GM19397 (cell line): ENCODE measurements at regions not wholly inside any gene's neighbourhood (a gene's known extent, or its start where the extent isn't known, plus 50 kb on each side); places are given as distances from the start of the nearest gene placed in this dataset.

Experiments
- ATAC-seq: cut with Tn5 transposase; IDR thresholded peaks from one replicate; pipeline ENCODE4 v1.9.1; 2021; ENCODE audit warnings: mild to moderate bottlenecking, moderate library complexity; ENCODE audit not compliant: unreplicated experiment

GRCh38 chr15:35757361-35757760 is 211.4 kb upstream of the DPH6 start:
- no peak for ATAC-seq

DNA sequence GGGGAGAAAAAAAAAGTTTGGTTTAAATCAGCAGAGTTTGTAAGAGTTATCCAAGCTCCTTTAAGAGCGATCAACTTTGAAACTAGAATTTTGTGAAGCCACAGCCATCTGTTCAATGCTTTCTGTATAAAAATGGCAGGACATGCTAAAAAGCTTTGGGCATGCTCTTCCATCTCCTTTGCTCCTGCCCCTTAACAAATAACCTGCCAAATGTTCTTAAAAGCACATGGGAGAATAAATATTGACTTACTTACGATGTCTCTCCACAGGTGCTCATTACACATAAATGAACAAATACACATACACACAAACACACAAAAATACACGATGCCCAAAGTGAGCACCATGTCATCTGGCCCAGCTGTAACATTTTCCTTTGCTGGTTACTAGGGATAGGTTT is 211.8 kb upstream of the DPH6 start:
- ATAC-seq, result no peak

- ATAC-seq, result no peak
These were observed 218.9 kb upstream of the DPH6 start for GRCh38 chr15:35764661-35765519.

- no peak for ATAC-seq
These were observed 223.0 kb upstream of the DPH6 start for GRCh38 chr15:35768949-35769348.

- no peak for ATAC-seq
These were observed 223.7 kb upstream of the DPH6 start for GRCh38 chr15:35769656-35770055.

GRCh38 chr15:35771746-35772442 is 225.9 kb upstream of the DPH6 start:
- ATAC-seq, result no peak

- no peak for ATAC-seq
These were observed 228.7 kb upstream of the DPH6 start for GRCh38 chr15:35774653-35775052.

DNA sequence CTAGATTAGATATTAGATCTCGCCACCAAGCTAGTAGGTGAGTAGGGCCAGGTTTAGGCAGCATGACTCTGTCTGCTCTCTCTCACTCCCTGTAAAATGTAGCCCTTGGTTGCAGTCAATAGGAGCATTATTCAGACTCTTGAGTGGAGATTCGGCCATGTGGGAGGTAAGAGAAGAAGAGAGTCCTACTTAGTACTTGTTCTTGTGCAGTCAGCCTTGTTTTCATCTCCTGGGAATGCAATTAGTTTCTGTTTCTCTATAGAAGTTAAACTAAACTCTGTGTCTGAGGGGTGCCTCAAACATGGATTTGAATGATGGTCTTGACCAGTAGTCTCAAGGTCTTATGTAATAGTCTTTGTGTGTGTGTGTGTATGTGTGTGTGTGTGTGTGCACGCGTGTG is 229.5 kb upstream of the DPH6 start:
- ATAC-seq, result no peak

DNA sequence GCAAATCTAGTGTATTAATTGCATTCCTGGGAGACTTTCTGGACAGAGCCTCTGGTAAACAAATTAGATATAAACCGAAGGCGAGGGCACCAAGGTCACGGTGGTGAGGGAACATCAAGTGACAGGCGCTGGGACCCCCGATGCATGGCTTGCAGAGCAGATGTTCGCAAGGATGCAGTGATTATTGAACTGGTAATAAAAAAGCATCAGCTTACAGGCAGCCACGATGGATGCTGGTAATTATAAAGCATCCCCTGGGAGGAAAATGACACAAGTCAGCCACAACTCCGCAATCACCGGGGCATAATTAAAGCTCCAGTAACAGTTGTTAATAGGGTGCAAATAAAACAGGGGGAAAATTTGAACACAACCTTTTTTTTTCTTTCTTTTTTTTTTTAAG is 231.1 kb upstream of the DPH6 start:
- ATAC-seq, result no peak

DNA sequence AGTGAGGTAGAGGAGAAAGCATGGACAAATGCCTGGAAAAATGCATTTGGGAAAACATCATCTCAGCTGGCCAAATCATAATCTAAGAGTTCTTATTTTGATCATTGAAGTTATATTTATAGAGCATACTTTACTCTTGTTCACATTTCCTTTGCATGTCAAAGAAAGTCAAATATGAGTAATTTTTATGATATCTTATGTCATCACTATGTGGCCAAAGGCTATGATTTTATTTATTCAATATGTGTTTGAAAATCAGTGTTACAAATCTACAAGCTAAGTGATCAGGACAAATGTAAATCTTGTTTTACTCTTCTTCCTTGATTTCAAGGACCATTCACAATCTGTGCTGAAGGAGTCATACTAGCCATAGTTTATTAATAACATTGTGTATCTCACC is 237.2 kb upstream of the DPH6 start:
- ATAC-seq, result no peak

DNA sequence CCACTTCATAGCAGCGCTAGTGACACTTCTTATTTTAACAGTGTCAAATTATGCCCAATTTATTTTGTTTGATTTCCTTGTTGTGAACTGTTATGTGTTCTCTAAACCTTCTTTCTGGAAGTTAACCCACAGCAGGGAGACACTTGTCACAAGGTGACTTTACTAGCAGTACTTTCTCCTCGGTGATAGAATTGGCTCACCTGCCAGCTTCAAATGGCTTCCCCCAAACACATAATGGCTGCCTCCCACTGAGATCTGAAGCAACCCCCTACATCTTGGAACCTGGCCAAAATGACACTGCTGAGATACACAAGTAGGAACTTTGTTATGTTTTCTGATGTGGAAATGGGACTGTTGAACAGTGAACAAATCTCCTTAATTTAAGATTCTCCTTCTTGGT is 238.8 kb upstream of the DPH6 start:
- no peak for ATAC-seq

GRCh38 chr15:35810007-35810406 is 264.0 kb upstream of the DPH6 start:
- ATAC-seq, result no peak

DNA sequence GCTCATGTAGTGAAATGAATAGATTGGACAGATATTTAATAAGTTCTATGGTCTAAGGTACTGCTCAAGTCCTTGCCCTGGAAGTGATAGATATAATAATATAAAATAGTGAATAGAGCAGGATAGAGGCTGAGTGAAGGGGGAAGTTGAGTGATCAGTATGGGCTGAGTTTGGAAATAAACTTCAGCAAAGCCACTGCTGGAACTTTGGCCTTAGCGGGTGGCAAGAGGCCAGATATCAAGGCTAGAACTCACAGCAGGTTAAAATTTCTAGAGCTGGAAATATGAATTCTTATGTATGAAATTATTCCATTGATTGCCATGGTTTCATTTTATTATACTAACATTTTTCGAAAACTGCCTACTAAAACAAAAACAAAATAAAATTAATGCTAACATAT is 267.6 kb upstream of the DPH6 start:
- no peak for ATAC-seq

- ATAC-seq, result no peak
These were observed 272.9 kb upstream of the DPH6 start for GRCh38 chr15:35818846-35819245.

GRCh38 chr15:35822153-35822552 is 276.2 kb upstream of the DPH6 start:
- no peak for ATAC-seq

- ATAC-seq, result no peak
These were observed 281.2 kb upstream of the DPH6 start for GRCh38 chr15:35827141-35827540.

DNA sequence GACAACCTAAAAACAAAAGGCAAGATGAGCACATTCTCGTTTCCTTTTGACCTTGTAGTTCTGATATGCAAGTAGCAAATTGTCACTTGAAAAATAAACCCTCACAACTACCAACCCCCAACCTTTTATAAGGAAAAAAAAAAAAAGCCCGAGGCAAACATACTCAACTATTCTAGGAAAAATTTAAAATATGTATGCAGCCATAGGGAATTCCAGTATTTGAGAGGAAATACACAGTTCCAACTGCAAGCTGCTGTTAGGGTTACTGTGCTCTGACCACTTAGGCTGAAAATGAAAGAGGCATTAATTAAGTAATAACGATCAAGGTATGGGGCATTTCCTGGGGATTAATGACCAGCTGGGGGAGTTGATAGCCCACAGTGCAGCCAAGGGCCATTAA is 281.9 kb upstream of the DPH6 start:
- no peak for ATAC-seq

DNA sequence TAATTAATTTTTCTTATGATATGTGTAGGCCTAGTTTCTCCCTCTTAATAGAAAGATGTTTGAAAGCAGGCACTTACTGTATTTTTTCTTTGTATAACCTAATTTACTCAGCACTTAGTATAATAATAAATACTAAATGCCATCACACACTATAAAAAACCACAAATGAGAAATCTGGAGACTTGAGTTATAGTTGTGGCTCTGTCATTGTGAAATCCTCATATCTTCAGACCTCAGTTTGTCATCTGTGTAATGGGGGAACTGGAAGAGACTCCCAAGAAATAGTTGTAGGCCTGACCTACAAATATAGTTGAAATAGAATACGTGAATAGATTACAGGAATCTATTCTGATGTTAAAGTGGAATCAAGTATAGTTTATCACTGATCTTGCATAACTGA is 287.6 kb upstream of the DPH6 start:
- ATAC-seq, result no peak

DNA sequence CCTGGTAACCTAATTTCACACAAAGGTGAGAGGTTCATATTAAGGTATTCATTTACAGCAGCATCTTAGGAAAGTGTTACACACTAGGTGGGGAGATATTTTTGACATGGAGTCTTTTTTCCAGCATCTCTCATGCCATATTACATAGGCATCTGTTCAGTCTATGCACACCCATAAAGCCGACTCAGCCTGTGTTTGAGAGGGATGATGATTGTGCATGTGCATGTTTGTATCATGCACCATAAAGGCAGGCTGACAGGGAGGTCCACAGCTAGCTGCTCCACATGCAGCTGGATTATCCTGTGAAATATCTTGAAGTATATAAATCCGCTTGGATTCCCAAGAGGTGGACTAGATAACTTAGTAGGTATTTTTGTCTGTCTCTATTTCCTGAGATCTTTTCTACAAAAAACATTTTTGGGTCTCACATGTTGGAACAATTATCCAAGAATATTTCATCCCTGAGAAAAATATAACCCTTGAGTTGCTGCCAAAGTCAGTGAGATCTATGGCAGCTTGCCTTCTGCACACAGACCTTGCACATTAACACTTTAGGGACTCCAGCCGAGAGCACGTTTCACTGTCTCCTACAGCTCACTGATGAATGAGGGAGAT is 288.4 kb upstream of the DPH6 start:
- ATAC-seq, result no peak

GRCh38 chr15:35834866-35835265 is 288.9 kb upstream of the DPH6 start:
- no peak for ATAC-seq

GRCh38 chr15:35838424-35839111 is 292.6 kb upstream of the DPH6 start:
- ATAC-seq, result no peak
